WTC11 (cell line): ENCODE measurements at regions not wholly inside any gene's neighbourhood (a gene's known extent, or its start where the extent isn't known, plus 50 kb on each side); places are given as distances from the start of the nearest gene placed in this dataset.

Source experiments
- ATAC-seq: fragments of 200-7000 bp; cut with Tn5 transposase; 2 replicates; pipeline ENCODE4 v1.10.0; 2021; ENCODE audit warnings: mild to moderate bottlenecking, moderate library complexity
- CTCF ChIA-PET: fragments of 300-600 bp; sonication (Branson Sonifier 250); formaldehyde crosslinking; loops from one replicate; lab custom pipeline; 2021; ENCODE audit warnings: antibody characterized with exemption; lab: Charles Lee
- POLR2A ChIA-PET: fragments of 350-600 bp; sonication (Branson Sonifier 250); formaldehyde crosslinking; loops from one replicate; lab custom pipeline; 2021; ENCODE audit warnings: antibody characterized with exemption; lab: Charles Lee
- DNase-seq: peaks from one replicate; pipeline ENCODE4 v3.0.0; 2021; ENCODE audit warnings: low spot score
- H3K27ac Mint-ChIP-seq: 2 replicates; pipeline ENCODE4 v1.8.0; 2021; ENCODE audit warnings: mixed read lengths
- H3K27me3 Mint-ChIP-seq: 2 replicates; pipeline ENCODE4 v1.8.0; 2021; ENCODE audit warnings: low read depth, mild to moderate bottlenecking, moderate library complexity, mixed read lengths
- H3K36me3 Mint-ChIP-seq: 2 replicates; pipeline ENCODE4 v1.8.0; 2021; ENCODE audit warnings: mixed read lengths
- H3K4me1 Mint-ChIP-seq: 2 replicates; pipeline ENCODE4 v1.8.0; 2022; ENCODE audit warnings: mixed read lengths
- H3K4me3 Mint-ChIP-seq: 2 replicates; pipeline ENCODE4 v1.8.0; 2021; ENCODE audit warnings: mild to moderate bottlenecking, moderate library complexity, mixed read lengths
- H3K9me3 Mint-ChIP-seq: 2 replicates; pipeline ENCODE4 v1.8.0; 2021; ENCODE audit warnings: mixed read lengths
- CREM ChIP-seq: sonication (generic); formaldehyde crosslinking; IDR thresholded peaks from 2 replicates; pipeline ENCODE4 v1.8.1; 2022; ENCODE audit warnings: mild to moderate bottlenecking, missing genetic modification reagents, moderate library complexity
- FOXJ3 ChIP-seq: sonication (generic); formaldehyde crosslinking; IDR thresholded peaks from 2 replicates; pipeline ENCODE4 v1.9.0; 2021; ENCODE audit warnings: missing genetic modification reagents, mild to moderate bottlenecking, borderline replicate concordance
- FOXP1 ChIP-seq: sonication (generic); formaldehyde crosslinking; IDR thresholded peaks from 2 replicates; pipeline ENCODE4 v1.8.0; 2022; ENCODE audit warnings: missing genetic modification reagents, mild to moderate bottlenecking, moderate library complexity, borderline replicate concordance
- NFYB ChIP-seq: sonication (generic); formaldehyde crosslinking; conservative IDR thresholded peaks from 2 replicates; pipeline ENCODE4 v1.8.0; 2022; ENCODE audit warnings: low read depth, missing genetic modification reagents
- NR3C1 ChIP-seq: sonication (generic); formaldehyde crosslinking; conservative IDR thresholded peaks from 2 replicates; pipeline ENCODE4 v1.8.1; 2023; ENCODE audit warnings: low read depth, mild to moderate bottlenecking, missing genetic modification reagents
- SMAD4 ChIP-seq: sonication (generic); formaldehyde crosslinking; IDR thresholded peaks from 2 replicates; pipeline ENCODE4 v1.8.0; 2022; ENCODE audit warnings: mild to moderate bottlenecking, missing genetic modification reagents
- ZNF219 ChIP-seq: sonication (generic); formaldehyde crosslinking; IDR thresholded peaks from 2 replicates; pipeline ENCODE4 v1.8.0; 2023; ENCODE audit warnings: missing genetic modification reagents, mild to moderate bottlenecking, borderline replicate concordance
- ZNF396 ChIP-seq: fragments of 250-450 bp; sonication (Bioruptor Pico); IDR thresholded peaks from 2 replicates; pipeline ENCODE4 v1.8.0; 2021; ENCODE audit warnings: mild to moderate bottlenecking, moderate library complexity, borderline replicate concordance
- TF ChIP-seq, protein P1 (sequence below): fragments of 250-450 bp; sonication (Bioruptor Pico); conservative IDR thresholded peaks from 2 replicates; pipeline ENCODE4 v1.9.0; 2021; ENCODE audit warnings: mild to moderate bottlenecking
- TF ChIP-seq, protein P2 (sequence below): sonication (generic); formaldehyde crosslinking; IDR thresholded peaks from 2 replicates; pipeline ENCODE4 v1.8.1; 2023; ENCODE audit warnings: mild to moderate bottlenecking, missing genetic modification reagents, borderline replicate concordance
- TF ChIP-seq, protein P3 (sequence below): fragments of 250-450 bp; sonication (Bioruptor Pico); IDR thresholded peaks from 2 replicates; pipeline ENCODE4 v1.9.0; 2021; ENCODE audit warnings: mild to moderate bottlenecking
- TF ChIP-seq, protein P4 (sequence below): sonication (generic); formaldehyde crosslinking; IDR thresholded peaks from 2 replicates; pipeline ENCODE4 v1.8.0; 2023; ENCODE audit warnings: mild to moderate bottlenecking, missing genetic modification reagents
- TF ChIP-seq, protein P5 (sequence below): fragments of 200-600 bp; IDR thresholded peaks from 2 replicates; pipeline ENCODE4 v1.8.0; 2022; ENCODE audit warnings: antibody characterized with exemption

DNA sequence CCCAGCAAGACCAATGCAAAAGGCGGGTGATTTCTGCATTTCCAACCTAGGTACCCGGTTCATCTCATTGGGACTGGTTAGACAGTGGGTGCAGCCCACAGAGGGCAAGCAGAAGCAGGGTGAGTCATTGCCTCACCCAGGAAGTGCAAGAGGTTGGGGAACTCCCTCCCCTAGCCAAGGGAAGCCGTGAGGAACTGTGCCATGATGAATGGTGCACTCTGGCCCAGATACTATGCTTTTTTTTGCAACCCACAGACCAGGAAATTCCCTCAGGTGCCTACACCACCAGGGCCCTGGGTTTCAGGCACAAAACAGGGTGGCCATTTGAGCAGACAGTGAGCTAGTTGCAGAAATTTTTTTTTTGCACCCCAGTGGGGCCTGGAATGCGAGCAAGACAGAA is 662.6 kb upstream of the ACVR2A start:
- Mint-ChIP-seq H3K27ac (no peak overlapping the region), H3K27me3 (no peaks in the 10 kb centered on the region; the same call in 1 of the 2 replicates), H3K36me3 (peaks cover 6% of the 10 kb centered on the region; the same call in 1 of the 2 replicates), H3K4me1 (peaks cover 13% of the 10 kb centered on the region), H3K4me3 (no peak overlapping the region), H3K9me3 (peaks cover 35% of the 10 kb centered on the region)
- POLR2A ChIA-PET = no interaction called here
- DNase-seq (no peak), ATAC-seq (no peak)
- CTCF ChIA-PET = interaction anchor here (1.5 kb wide), 1 partner anchor 99 kb away, joined by 4 read pairs; no protein-coding TSS in a partner anchor
- TF ChIP-seq, protein P1, sequence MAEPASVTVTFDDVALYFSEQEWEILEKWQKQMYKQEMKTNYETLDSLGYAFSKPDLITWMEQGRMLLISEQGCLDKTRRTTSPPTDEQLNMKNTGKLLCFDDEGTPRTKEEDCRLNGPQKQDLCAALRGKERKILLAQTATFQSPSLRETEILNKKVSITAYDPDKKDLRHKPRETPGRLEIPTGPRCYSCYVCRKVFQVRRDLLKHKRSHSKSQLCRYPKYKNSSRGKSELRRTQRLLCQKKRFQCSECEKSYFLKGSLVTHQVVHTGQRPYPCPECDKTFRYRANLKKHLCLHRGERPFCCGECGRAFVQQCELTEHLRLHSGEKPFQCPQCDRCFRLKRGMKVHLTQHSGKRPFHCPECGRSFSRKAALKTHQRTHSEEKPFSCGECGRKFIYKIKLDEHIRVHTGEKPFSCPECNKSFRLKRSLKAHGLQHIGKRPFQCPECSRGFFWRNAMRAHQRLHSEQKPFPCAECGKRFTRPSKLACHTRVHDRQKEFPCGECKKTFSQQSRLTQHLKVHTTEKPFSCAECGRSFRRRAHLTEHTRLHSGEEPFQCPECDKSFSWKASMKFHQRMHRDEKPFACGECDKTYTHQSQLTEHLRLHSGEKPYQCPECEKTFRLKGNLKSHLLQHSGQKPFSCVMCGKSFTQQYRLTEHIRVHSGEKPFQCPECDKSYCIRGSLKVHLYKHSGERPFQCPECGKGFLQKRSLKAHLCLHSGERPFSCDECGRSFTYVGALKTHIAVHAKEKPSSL = no peak
- TF ChIP-seq NR3C1 (CRISPR knock-in tag) (no peak), ZNF219 (CRISPR knock-in tag) (no peak), SMAD4 (no peak), FOXJ3 (CRISPR knock-in tag) (no peak), CREM (CRISPR knock-in tag) (no peak)
- TF ChIP-seq, protein P2, sequence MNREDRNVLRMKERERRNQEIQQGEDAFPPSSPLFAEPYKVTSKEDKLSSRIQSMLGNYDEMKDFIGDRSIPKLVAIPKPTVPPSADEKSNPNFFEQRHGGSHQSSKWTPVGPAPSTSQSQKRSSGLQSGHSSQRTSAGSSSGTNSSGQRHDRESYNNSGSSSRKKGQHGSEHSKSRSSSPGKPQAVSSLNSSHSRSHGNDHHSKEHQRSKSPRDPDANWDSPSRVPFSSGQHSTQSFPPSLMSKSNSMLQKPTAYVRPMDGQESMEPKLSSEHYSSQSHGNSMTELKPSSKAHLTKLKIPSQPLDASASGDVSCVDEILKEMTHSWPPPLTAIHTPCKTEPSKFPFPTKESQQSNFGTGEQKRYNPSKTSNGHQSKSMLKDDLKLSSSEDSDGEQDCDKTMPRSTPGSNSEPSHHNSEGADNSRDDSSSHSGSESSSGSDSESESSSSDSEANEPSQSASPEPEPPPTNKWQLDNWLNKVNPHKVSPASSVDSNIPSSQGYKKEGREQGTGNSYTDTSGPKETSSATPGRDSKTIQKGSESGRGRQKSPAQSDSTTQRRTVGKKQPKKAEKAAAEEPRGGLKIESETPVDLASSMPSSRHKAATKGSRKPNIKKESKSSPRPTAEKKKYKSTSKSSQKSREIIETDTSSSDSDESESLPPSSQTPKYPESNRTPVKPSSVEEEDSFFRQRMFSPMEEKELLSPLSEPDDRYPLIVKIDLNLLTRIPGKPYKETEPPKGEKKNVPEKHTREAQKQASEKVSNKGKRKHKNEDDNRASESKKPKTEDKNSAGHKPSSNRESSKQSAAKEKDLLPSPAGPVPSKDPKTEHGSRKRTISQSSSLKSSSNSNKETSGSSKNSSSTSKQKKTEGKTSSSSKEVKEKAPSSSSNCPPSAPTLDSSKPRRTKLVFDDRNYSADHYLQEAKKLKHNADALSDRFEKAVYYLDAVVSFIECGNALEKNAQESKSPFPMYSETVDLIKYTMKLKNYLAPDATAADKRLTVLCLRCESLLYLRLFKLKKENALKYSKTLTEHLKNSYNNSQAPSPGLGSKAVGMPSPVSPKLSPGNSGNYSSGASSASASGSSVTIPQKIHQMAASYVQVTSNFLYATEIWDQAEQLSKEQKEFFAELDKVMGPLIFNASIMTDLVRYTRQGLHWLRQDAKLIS (CRISPR knock-in tag) = no peak

DNA sequence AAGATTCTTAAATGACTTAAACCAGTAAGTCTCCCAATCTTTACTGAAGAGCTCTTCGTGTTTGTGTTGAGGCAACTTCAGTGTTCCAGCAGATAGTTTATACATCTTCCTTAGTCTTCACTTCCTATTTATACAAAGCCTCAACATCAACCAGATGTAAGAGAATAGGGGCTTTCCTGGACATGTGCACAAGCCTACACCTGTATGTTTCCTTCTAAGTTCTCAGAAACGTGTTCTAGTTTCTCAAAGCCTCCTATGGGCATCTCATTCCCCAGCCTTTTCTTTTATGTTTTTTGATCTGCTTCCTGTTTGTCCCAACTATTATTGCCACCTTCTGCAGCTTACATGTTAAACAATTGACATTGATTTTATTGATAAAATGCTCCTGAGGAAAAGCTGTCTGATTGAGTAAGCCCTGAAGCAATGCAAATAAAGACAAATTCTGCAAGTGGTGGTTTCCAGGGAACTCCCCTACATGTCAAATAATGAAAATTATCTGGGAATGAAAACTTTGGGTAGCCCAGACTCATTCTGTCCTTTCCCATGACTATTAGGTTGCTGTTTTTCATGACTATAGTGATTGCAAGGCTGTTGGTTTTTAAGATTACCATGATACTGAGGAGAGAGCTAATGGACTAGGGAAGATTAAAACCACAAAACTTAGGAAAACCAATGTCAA is 663.3 kb upstream of the ACVR2A start:
- POLR2A ChIA-PET = no interaction called here
- no peak for DNase-seq
- H3K9me3 Mint-ChIP-seq = peaks cover 35% of the 10 kb centered on the region
- no peaks in the 10 kb centered on the region; the same call in 1 of the 2 replicates for H3K27me3 Mint-ChIP-seq
- no peak for ATAC-seq
- H3K4me1 Mint-ChIP-seq = peaks cover 14% of the 10 kb centered on the region
- no peak overlapping the region for H3K27ac Mint-ChIP-seq
- TF ChIP-seq, protein P3, sequence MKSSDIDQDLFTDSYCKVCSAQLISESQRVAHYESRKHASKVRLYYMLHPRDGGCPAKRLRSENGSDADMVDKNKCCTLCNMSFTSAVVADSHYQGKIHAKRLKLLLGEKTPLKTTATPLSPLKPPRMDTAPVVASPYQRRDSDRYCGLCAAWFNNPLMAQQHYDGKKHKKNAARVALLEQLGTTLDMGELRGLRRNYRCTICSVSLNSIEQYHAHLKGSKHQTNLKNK = no peak
- TF ChIP-seq, protein P4, sequence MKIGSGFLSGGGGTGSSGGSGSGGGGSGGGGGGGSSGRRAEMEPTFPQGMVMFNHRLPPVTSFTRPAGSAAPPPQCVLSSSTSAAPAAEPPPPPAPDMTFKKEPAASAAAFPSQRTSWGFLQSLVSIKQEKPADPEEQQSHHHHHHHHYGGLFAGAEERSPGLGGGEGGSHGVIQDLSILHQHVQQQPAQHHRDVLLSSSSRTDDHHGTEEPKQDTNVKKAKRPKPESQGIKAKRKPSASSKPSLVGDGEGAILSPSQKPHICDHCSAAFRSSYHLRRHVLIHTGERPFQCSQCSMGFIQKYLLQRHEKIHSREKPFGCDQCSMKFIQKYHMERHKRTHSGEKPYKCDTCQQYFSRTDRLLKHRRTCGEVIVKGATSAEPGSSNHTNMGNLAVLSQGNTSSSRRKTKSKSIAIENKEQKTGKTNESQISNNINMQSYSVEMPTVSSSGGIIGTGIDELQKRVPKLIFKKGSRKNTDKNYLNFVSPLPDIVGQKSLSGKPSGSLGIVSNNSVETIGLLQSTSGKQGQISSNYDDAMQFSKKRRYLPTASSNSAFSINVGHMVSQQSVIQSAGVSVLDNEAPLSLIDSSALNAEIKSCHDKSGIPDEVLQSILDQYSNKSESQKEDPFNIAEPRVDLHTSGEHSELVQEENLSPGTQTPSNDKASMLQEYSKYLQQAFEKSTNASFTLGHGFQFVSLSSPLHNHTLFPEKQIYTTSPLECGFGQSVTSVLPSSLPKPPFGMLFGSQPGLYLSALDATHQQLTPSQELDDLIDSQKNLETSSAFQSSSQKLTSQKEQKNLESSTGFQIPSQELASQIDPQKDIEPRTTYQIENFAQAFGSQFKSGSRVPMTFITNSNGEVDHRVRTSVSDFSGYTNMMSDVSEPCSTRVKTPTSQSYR (CRISPR knock-in tag) = no peak
- TF ChIP-seq FOXP1 (CRISPR knock-in tag) (no peak), NFYB (no peak), ZNF396 (CRISPR knock-in tag) (no peak)
- TF ChIP-seq, protein P5, sequence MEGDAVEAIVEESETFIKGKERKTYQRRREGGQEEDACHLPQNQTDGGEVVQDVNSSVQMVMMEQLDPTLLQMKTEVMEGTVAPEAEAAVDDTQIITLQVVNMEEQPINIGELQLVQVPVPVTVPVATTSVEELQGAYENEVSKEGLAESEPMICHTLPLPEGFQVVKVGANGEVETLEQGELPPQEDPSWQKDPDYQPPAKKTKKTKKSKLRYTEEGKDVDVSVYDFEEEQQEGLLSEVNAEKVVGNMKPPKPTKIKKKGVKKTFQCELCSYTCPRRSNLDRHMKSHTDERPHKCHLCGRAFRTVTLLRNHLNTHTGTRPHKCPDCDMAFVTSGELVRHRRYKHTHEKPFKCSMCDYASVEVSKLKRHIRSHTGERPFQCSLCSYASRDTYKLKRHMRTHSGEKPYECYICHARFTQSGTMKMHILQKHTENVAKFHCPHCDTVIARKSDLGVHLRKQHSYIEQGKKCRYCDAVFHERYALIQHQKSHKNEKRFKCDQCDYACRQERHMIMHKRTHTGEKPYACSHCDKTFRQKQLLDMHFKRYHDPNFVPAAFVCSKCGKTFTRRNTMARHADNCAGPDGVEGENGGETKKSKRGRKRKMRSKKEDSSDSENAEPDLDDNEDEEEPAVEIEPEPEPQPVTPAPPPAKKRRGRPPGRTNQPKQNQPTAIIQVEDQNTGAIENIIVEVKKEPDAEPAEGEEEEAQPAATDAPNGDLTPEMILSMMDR = no peak
- TF ChIP-seq, all 79 proteins: peak for 0
- CTCF ChIA-PET = interaction anchor here (1.5 kb wide), 1 partner anchor 99 kb away, joined by 4 read pairs; no protein-coding TSS in a partner anchor
- Mint-ChIP-seq H3K36me3 (peaks cover 6% of the 10 kb centered on the region; the same call in 1 of the 2 replicates), H3K4me3 (no peak overlapping the region)
